Gastrocnemius medialis (tissue), 4 donors: ENCODE measurements at regions not wholly inside any gene's neighbourhood (a gene's known extent, or its start where the extent isn't known, plus 50 kb on each side); places are given as distances from the start of the nearest gene placed in this dataset.

Experiments used
- CTCF ChIP-seq, 5 experiments: fragments of 450-650 bp in 3 of 5; fragments of 200-600 bp in 2 of 5; sonication (generic) in 2 of 5; IDR thresholded peaks in 4 of 5; conservative IDR thresholded peaks in 1 of 5; 1 replicate in 4 of 5; 2 replicates in 1 of 5; pipeline ENCODE4 v1.5.1; 2016 to 2019; ENCODE audit warnings: antibody characterized with exemption in 5 of 5, mild to moderate bottlenecking in 3 of 5, moderate library complexity in 3 of 5
- POLR2A ChIP-seq, 2 donors: fragments of 450-650 bp; IDR thresholded peaks; one replicate each; pipeline ENCODE4 v1.6.1; 2017; ENCODE audit warnings: antibody characterized with exemption in 2 of 2, mild to moderate bottlenecking in 2 of 2, moderate library complexity in 2 of 2

GRCh38 chr6:126516411-126516810, 176.5 kb downstream of the CENPW start:
- TF ChIP-seq CTCF (IDR thresholded peaks at IDR 0.05 in 4 of 5, conservative IDR thresholded peaks at IDR 0.05 in 1 of 5) = no peak
- no peak for TF ChIP-seq POLR2A (IDR thresholded peaks at IDR 0.05)
